Thymus (tissue), 11 donors: ENCODE measurements at regions not wholly inside any gene's neighbourhood (a gene's known extent, or its start where the extent isn't known, plus 50 kb on each side); places are given as distances from the start of the nearest gene placed in this dataset.
A peak's percentile ranks its signal among the peaks of the same experiment; 100 is the strongest.

Source experiments
- DNase-seq, 9 donors: peaks; one replicate each; pipeline ENCODE4 v3.0.0-alpha.2; 2013; ENCODE audit warnings: low spot score in 9 of 9, low read depth in 6 of 9, missing footprints in 1 of 9
- H3K27ac ChIP-seq, 2 donors: one replicate each; pipeline ENCODE4 v1.5.1; 2013; ENCODE audit warnings: control low read depth in 1 of 2, low read depth in 1 of 2, low read length in 1 of 2, mild to moderate bottlenecking in 1 of 2, moderate library complexity in 1 of 2
- H3K27me3 ChIP-seq, 2 donors: one replicate each; pipeline ENCODE4 v1.5.1; 2013; ENCODE audit warnings: low read length in 1 of 2; ENCODE audit not compliant: control insufficient read depth in 2 of 2, insufficient read depth in 1 of 2
- H3K36me3 ChIP-seq, 2 donors: one replicate each; pipeline ENCODE4 v1.5.1; 2013; ENCODE audit warnings: low read length in 1 of 2, mild to moderate bottlenecking in 1 of 2, moderate library complexity in 1 of 2; ENCODE audit not compliant: control insufficient read depth in 2 of 2, insufficient read depth in 2 of 2
- H3K4me1 ChIP-seq, 2 donors: one replicate each; pipeline ENCODE4 v1.5.1; 2013; ENCODE audit warnings: low read length in 2 of 2; ENCODE audit not compliant: control insufficient read depth in 2 of 2, insufficient read depth in 2 of 2
- H3K4me3 ChIP-seq, 2 donors: one replicate each; pipeline ENCODE4 v1.5.1; 2013; ENCODE audit warnings: low read length in 2 of 2, control low read depth in 1 of 2, mild to moderate bottlenecking in 1 of 2
- H3K9me3 ChIP-seq, 2 donors: one replicate each; pipeline ENCODE4 v1.5.1; 2013; ENCODE audit warnings: low read length in 1 of 2, mild to moderate bottlenecking in 1 of 2; ENCODE audit not compliant: control insufficient read depth in 2 of 2, insufficient read depth in 1 of 2
- WGBS: extraction: QIAGEN DNeasy Blood & Tissue Kit; methylation state at CpG from one replicate; pipeline ENCODE4 v1.1.7; 2013; 5-methylcytosine and 5-hydroxymethylcytosine counted together
- donor health status: healthy.

DNA sequence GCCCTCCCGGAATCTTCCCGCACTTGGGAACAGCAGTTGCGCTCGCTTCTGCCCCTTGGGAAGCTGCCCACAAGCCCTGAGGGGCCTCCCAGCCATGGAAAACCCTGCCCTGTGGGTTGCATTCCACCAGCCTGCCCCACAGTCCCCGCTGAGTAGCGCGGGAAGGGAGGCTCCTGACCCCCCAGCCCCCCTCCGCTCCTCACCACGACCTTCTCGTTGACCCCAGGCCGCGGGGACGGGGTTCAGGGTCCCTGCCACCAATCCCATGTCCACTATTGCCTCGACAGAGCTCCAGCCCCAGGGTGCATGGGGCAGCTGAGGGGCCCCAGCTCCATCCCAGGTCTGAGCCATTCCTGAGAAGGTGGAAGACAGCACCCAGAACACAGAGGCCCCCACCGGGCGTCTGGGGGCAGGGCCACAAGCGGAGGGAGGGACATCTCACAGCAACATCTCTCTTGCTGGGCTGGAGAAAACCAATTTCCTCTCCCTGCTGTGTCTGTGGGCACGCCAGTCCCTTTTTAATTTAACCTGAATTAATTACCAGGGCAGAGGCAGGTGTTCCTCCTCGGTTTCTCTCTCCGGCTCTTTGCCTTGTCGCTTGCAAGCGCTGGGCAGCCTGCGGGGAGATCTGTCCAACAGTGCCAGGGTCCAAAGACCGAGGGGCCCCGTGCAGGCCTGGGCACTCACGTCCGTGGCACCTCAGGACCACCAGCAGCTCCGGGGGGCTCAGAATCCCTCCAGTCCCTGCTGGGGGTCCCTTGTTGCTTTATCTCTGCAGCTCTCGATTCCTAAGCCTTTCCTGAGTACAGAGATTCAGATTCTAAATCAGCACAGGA lies 57.9 kb downstream of the FOXL3 start:
- 96% methylated on average over 29 of the region's 29 CpGs for WGBS
- H3K27ac ChIP-seq = no peak overlapping the region
- no peak for DNase-seq
- H3K27me3 ChIP-seq = peaks cover 0 to 11% of the 10 kb centered on the region in 2 donors
- H3K9me3 ChIP-seq = peaks cover 1 to 10% of the 10 kb centered on the region in 2 donors
- no peak overlapping the region for H3K4me3 ChIP-seq
- H3K36me3 ChIP-seq = no peaks in the 10 kb centered on the region
- H3K4me1 ChIP-seq = peaks cover 8 to 21% of the 10 kb centered on the region in 2 donors

DNA sequence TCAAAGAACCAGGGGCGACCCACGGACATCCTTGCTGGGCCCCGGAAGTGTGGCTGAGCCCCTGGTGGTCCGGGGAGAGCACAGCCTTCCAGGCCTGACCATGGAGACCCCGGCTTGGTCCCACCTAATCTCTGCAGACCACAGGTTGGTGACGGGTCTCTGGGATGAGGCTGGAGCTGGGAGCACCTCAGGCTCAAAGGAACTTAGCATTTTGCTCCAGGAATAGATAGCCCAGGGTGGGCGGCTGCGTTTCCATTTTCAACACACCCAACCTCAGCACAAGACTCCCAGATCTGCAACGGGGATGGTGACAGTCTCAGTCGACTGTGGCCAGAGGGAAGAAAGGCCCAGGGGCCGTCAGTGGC lies 58.5 kb downstream of the FOXL3 start:
- Histone ChIP-seq H3K36me3 (no peaks in the 10 kb centered on the region), H3K4me3 (no peak overlapping the region), H3K27ac (no peak overlapping the region), H3K27me3 (peaks cover 0 to 11% of the 10 kb centered on the region in 2 donors), H3K4me1 (peaks cover 8 to 22% of the 10 kb centered on the region in 2 donors), H3K9me3 (peaks cover 1 to 10% of the 10 kb centered on the region in 2 donors)
- WGBS = 91% methylated on average over 11 of the region's 11 CpGs
- DNase-seq = no peak

DNA sequence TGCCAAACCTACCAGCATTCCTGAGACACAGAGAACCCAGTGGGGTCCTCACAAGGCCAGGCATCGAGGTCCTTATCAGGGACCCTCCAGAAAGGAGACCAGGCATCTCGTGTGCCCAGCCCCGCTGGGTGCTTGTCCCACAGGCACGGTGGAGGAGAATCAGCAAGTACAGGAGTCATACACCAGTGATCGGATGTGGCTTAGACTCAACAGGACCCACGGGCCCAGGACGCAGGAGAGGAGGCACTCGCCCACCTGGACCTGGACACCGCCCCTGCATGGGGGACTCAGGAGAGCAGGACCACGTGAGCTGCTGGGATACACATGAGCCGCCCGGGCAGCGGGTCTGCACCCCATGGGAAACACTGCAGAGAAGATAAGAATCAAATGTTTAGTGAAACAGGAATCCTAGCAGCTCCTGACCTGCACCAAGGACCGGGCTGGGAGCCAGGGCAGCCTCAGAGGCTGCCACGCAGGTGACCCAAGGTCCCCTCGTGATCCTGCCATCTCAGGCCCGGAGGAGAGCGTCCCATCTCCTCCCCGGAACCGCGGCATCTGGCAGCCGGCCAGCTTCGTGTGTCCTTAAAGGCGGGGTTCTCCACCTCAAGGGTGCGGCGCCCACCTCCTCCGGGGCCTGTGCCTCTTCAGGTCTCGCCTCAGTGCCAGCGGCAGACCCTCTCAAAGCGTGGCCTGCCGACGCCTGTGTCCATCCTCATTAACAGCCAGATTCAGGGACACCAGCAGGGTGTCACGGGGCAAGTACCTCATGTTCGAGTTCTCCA lies 59.2 kb downstream of the FOXL3 start:
- peaks cover 0 to 11% of the 10 kb centered on the region in 2 donors for H3K27me3 ChIP-seq
- no peaks in the 10 kb centered on the region for H3K36me3 ChIP-seq
- peaks cover 8 to 22% of the 10 kb centered on the region in 2 donors for H3K4me1 ChIP-seq
- no peak overlapping the region for H3K4me3 ChIP-seq
- 84% methylated on average over 34 of the region's 34 CpGs for WGBS
- no peak for DNase-seq
- H3K27ac ChIP-seq = no peak overlapping the region
- H3K9me3 ChIP-seq = peaks cover 1 to 10% of the 10 kb centered on the region in 2 donors

DNA sequence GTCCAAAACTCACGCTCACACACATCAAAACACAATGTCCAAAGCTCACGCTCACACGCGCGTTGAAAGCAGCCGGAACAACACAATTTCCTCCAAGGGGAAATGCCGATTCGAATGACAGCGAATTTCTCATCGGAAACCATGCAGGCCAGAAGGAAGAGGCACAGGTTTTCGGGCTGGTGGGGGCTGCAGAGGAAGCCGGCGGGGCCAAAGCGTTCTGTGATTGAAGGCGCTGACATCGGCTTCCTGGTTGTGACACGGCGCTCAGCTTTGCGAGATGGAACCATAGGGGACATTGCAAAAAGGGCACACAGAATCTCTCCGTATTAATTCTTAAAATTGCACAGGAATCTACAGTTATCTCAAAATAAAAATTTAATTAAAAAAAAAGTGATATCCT lies 61.3 kb downstream of the FOXL3 start:
- H3K4me1 ChIP-seq = peaks cover 8 to 22% of the 10 kb centered on the region in 2 donors
- 5% methylated on average over 20 of the region's 20 CpGs for WGBS
- peak in 2 of 9 donors; percentile 40 to 69 for DNase-seq

DNA sequence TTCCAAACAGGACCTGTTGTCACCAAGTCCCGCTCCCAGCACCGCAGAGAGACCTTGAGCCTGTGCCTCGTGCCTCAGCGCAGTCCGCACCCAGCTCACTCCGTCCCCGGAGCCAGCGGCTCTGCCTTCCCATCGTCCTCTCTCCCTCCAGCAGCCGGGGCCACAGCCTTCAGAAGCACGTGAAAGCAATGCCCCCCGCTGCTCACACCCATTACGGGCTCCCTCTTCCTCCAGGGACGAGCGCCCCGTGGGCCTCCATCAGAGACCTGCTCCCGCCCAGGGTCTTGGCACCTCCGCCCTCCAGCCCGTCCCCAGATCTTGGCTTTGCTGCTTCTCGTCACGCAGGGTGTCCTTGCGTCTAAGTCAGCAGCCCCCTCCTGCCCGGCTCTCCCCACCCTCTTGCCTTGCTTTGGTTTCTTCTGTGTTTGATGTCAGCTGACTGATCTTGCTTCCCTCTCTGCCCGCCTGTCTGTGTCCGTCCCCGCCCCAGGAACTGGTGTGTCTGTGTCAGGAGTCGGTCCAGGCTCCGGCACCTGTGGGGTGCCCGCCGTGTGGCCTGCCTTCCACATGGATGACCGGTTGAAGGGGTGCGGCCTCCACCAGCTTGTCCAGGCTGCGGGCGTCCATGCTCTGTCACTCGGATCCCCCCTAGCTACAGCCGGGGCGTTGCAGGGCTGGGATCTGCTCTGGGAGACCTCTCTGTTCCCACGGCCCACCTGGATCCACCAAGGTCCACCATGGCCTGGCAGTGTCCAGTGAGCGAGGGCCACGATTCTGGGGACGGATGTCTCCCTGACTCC lies 61.9 kb downstream of the FOXL3 start:
- peak overlapping the region; percentile 43 to 85 for H3K27ac ChIP-seq
- DNase-seq = peak in 2 of 9 donors; percentile 42 to 58
- peak overlapping the region; percentile 37 to 46 for H3K4me3 ChIP-seq
- peaks cover 1 to 7% of the 10 kb centered on the region in 2 donors for H3K9me3 ChIP-seq
- H3K4me1 ChIP-seq = peaks cover 8 to 22% of the 10 kb centered on the region in 2 donors
- no peaks in the 10 kb centered on the region for H3K36me3 ChIP-seq
- H3K27me3 ChIP-seq = peaks cover 0 to 11% of the 10 kb centered on the region in 2 donors
- 44% methylated on average over 41 of the region's 41 CpGs for WGBS

More for the DNA sequence above, 61.3 kb downstream of the FOXL3 start:
- H3K27ac ChIP-seq = peak overlapping the region; percentile 43 to 85
- peaks cover 0 to 11% of the 10 kb centered on the region in 2 donors for H3K27me3 ChIP-seq
- no peaks in the 10 kb centered on the region for H3K36me3 ChIP-seq
- peak overlapping the region; percentile 37 to 46 for H3K4me3 ChIP-seq
- H3K9me3 ChIP-seq = peaks cover 1 to 7% of the 10 kb centered on the region in 2 donors

DNA sequence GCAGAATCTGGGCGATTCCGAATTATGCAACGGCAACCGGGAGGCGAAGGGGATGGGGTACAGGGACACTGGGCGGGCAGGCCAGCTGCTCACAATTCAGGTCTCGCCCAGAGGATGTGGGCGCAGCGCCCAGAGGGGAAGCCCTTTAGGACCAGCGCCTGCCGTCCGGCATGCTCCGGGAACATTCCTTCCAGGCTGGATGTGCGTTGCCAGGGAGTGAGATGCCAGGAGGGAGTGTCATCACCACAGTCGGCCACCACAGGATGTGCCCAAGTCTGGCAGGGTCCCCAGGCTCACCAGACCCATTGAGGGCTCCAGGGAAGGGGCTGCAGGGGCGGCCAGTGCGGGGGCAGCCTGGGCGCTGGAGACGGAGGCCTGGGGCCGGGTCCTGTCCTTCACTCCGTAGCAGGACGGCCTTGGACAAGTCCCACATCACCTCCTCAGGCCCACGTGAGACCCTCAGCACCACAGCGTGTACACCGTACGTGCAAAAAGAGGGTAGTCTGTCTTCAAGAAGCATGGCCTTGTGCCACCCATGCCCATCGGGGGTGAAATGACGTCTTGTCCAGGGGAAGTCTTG lies 63.9 kb downstream of the FOXL3 start:
- no peak overlapping the region for H3K4me3 ChIP-seq
- DNase-seq = no peak
- no peaks in the 10 kb centered on the region for H3K36me3 ChIP-seq
- no peak overlapping the region for H3K27ac ChIP-seq
- peaks cover 8 to 33% of the 10 kb centered on the region in 2 donors for H3K4me1 ChIP-seq
- 95% methylated on average over 28 of the region's 28 CpGs for WGBS
- peaks cover 1 to 8% of the 10 kb centered on the region in 2 donors for H3K9me3 ChIP-seq
- H3K27me3 ChIP-seq = peaks cover 0 to 11% of the 10 kb centered on the region in 2 donors

DNA sequence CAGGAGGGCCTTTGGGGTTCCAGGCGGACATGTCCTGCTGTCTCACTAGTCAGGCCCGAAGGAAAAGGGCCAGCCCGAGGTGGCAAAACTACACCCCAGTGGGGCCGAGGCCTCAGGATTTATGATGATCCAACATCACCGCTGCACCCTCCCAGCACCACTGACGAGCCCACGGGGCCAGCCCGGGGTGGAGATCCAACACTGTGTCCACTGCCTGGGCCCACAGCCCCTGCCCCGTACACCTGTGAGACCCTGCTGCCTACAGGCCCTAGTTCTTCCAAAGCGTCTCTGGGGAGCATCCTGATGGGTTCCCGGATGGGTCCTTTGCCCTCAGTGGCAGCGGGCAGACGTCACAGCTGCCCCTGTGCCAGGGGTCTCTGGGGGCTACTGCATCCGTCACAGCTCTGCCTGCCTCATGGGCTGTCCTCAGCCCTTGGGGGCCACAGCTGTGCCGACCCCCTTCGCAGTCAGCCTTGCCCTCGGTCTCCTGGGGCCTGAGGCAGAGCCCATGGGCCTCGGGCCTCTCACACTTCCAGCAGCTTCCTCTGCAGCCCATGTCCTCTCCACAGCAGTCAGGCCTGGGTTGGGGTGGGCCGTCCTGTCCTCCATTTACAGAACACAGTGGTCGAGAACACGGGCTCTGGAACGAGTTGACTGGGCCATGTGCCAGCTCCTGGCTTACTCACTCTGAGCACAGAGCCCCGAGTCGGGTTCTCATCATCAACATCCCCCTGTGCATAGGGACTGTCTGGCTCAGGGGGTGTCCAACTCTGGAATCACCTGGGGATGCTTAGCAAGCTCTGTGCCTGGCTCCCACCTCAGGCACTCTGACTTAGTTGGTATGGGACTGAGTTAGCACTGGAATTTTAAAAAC lies 64.9 kb downstream of the FOXL3 start:
- H3K27ac ChIP-seq = no peak overlapping the region
- no peak for DNase-seq
- 93% methylated on average over 24 of the region's 24 CpGs for WGBS

DNA sequence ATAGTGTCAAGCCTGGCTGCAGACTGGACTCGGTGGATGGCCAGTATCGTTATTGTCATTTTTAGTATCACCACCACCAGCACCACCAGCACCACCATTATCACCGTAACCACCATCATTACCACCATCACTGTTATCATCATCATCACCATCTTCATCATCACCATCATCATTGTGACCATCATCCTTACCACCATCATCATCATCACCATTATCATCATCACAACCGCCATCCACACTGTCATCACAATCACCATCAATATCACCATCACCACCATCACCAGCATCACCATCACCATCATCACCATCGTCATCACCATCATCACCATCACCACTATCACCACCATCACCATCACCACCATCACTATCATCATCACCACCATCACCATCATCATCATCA lies 65.6 kb downstream of the FOXL3 start:
- no peak for DNase-seq
- Histone ChIP-seq H3K4me1 (peaks cover 17 to 50% of the 10 kb centered on the region in 2 donors), H3K27ac (no peak overlapping the region), H3K9me3 (peaks cover 1 to 13% of the 10 kb centered on the region in 2 donors), H3K36me3 (no peaks in the 10 kb centered on the region), H3K4me3 (no peak overlapping the region), H3K27me3 (peaks cover 0 to 21% of the 10 kb centered on the region in 2 donors)
- WGBS = 96% methylated on average over 5 of the region's 5 CpGs

More for the DNA sequence above, 64.9 kb downstream of the FOXL3 start:
- H3K9me3 ChIP-seq = peaks cover 1 to 13% of the 10 kb centered on the region in 2 donors
- H3K36me3 ChIP-seq = no peaks in the 10 kb centered on the region
- no peak overlapping the region for H3K4me3 ChIP-seq
- peaks cover 0 to 15% of the 10 kb centered on the region in 2 donors for H3K27me3 ChIP-seq
- H3K4me1 ChIP-seq = peaks cover 12 to 43% of the 10 kb centered on the region in 2 donors
